HG03521 (cell line): ENCODE measurements at regions not wholly inside any gene's neighbourhood (a gene's known extent, or its start where the extent isn't known, plus 50 kb on each side); places are given as distances from the start of the nearest gene placed in this dataset.

ENCODE experiments used
- ATAC-seq: cut with Tn5 transposase; IDR thresholded peaks from one replicate; pipeline ENCODE4 v1.9.1; 2021; ENCODE audit warnings: mild to moderate bottlenecking, moderate library complexity; ENCODE audit not compliant: unreplicated experiment

- ATAC-seq: no peak
Measured at GRCh38 chr6:139567095-139567494, 192.6 kb upstream of the CITED2 start.

GRCh38 chr6:139565591-139565990, 191.1 kb upstream of the CITED2 start:
- ATAC-seq: no peak

GRCh38 chr6:139557547-139557946, 183.1 kb upstream of the CITED2 start:
- ATAC-seq: no peak

GRCh38 chr6:139556532-139556931, 182.1 kb upstream of the CITED2 start:
- no peak for ATAC-seq

- no peak for ATAC-seq
Measured at GRCh38 chr6:139553916-139554315, 179.5 kb upstream of the CITED2 start.

- no peak for ATAC-seq
Measured at GRCh38 chr6:139551376-139551775, 176.9 kb upstream of the CITED2 start.

GRCh38 chr6:139550361-139550760, 175.9 kb upstream of the CITED2 start:
- ATAC-seq: no peak

- ATAC-seq: no peak
Measured at GRCh38 chr6:139549561-139550070, 175.2 kb upstream of the CITED2 start.

- no peak for ATAC-seq
Measured at GRCh38 chr6:139547804-139548203, 173.4 kb upstream of the CITED2 start.

GRCh38 chr6:139547122-139547776, 172.8 kb upstream of the CITED2 start:
- ATAC-seq: no peak

- ATAC-seq: no peak
Measured at GRCh38 chr6:139546106-139546472, 171.6 kb upstream of the CITED2 start.

GRCh38 chr6:139545206-139546105, 171.0 kb upstream of the CITED2 start:
- ATAC-seq: no peak

GRCh38 chr6:139544701-139545057, 170.2 kb upstream of the CITED2 start:
- no peak for ATAC-seq

GRCh38 chr6:139542351-139542750, 167.9 kb upstream of the CITED2 start:
- no peak for ATAC-seq

GRCh38 chr6:139540894-139541293, 166.4 kb upstream of the CITED2 start:
- no peak for ATAC-seq

GRCh38 chr6:139540276-139540675, 165.8 kb upstream of the CITED2 start:
- no peak for ATAC-seq

- no peak for ATAC-seq
Measured at GRCh38 chr6:139539852-139540251, 165.4 kb upstream of the CITED2 start.

- no peak for ATAC-seq
Measured at GRCh38 chr6:139538366-139538765, 163.9 kb upstream of the CITED2 start.

- ATAC-seq: no peak
Measured at GRCh38 chr6:139536751-139537617, 162.5 kb upstream of the CITED2 start.

GRCh38 chr6:139534472-139535115, 160.1 kb upstream of the CITED2 start:
- no peak for ATAC-seq
